ENCODE measurements at regions not wholly inside any gene's neighbourhood (a gene's known extent, or its start where the extent isn't known, plus 50 kb on each side); places are given as distances from the start of the nearest gene placed in this dataset.

DNA sequence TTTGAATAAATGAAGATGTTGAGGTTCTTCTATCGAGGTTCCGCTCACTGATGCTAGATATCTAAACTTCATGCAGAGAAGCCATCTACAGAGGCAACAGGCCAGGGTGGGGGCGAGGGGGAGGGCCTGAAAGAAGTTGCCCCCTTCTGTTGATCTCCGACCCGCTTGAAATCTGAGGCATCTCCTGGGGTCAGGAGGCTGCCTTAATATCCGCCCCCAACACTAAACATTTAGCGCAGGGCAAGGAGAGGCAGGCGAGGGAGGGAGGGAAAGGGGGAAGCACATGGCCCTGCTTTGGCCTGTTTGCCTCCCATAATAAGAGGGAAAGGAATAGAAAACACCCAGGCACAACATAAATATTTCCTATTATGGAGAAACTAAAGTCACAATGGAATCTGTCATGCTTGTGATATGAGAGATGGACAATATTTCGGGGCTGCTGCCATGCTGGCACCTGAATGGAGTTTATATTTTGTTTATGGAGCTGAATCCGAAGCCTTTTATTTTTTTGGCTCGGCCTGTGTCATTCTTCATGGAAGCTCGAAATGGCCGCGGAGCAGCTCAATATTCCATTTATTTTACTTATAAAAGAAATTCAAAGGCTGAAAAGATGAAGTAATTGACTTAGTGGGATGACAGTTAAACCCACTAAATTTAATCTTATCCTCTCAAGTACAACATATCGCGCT, 221.1 kb downstream of the INSIG2 start:
- TF ChIP-seq, protein P1, sequence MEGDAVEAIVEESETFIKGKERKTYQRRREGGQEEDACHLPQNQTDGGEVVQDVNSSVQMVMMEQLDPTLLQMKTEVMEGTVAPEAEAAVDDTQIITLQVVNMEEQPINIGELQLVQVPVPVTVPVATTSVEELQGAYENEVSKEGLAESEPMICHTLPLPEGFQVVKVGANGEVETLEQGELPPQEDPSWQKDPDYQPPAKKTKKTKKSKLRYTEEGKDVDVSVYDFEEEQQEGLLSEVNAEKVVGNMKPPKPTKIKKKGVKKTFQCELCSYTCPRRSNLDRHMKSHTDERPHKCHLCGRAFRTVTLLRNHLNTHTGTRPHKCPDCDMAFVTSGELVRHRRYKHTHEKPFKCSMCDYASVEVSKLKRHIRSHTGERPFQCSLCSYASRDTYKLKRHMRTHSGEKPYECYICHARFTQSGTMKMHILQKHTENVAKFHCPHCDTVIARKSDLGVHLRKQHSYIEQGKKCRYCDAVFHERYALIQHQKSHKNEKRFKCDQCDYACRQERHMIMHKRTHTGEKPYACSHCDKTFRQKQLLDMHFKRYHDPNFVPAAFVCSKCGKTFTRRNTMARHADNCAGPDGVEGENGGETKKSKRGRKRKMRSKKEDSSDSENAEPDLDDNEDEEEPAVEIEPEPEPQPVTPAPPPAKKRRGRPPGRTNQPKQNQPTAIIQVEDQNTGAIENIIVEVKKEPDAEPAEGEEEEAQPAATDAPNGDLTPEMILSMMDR (IDR thresholded peaks at IDR 0.05), result no peak
- no peak for TF ChIP-seq POLR2A (IDR thresholded peaks at IDR 0.05)

Data from thyroid gland (tissue), 4 donors.